PC-9 (cell line): ENCODE measurements at regions not wholly inside any gene's neighbourhood (a gene's known extent, or its start where the extent isn't known, plus 50 kb on each side); places are given as distances from the start of the nearest gene placed in this dataset.

Source experiments
- BruUV-seq: library from RNA; stranded (reverse); fragments of 400-500 nt; replicated peaks from 2 replicates; lab custom pipeline; 2021; lab: Mats Ljungman, UMichigan
- CTCF ChIA-PET: fragments of 300-600 bp; sonication (Branson Sonifier 250); formaldehyde crosslinking; loops from one replicate; lab custom pipeline; 2022; ENCODE audit warnings: antibody characterized with exemption; lab: Charles Lee
- POLR2A ChIA-PET: fragments of 300-600 bp; sonication (Branson Sonifier 250); formaldehyde crosslinking; loops from one replicate; lab custom pipeline; 2022; ENCODE audit warnings: antibody characterized with exemption; ENCODE audit not compliant: unreplicated experiment; lab: Charles Lee
- DNase-seq, 2 experiments: peaks; one replicate each; pipeline versions ENCODE4 v3.0.0 to v3.0.0-alpha.2; 2015 to 2022; ENCODE audit warnings: mixed read lengths in 1 of 2
- H2AFZ ChIP-seq: fragments of 200-600 bp; sonication (generic); 2 replicates; pipeline ENCODE4 v1.8.1; 2017; ENCODE audit warnings: antibody characterized with exemption
- H3F3A ChIP-seq: fragments of 200-600 bp; sonication (generic); 2 replicates; pipeline ENCODE4 v1.8.1; 2017; ENCODE audit warnings: antibody characterized with exemption, mild to moderate bottlenecking, low read depth; ENCODE audit not compliant: insufficient read depth
- H3K27ac ChIP-seq: fragments of 200-600 bp; sonication (generic); 2 replicates; pipeline ENCODE4 v1.6.1; 2016; ENCODE audit warnings: mixed run types
- H3K27me3 ChIP-seq: fragments of 200-600 bp; sonication (generic); 2 replicates; pipeline ENCODE4 v1.6.1; 2016; ENCODE audit warnings: low read depth, mixed run types; ENCODE audit not compliant: insufficient read depth
- H3K36me3 ChIP-seq: fragments of 200-600 bp; sonication (generic); 2 replicates; pipeline ENCODE4 v1.6.1; 2016; ENCODE audit warnings: low read depth, mixed run types
- H3K4me1 ChIP-seq: fragments of 200-600 bp; sonication (generic); replicated peaks from 2 replicates; pipeline ENCODE4 v1.6.1; 2016; ENCODE audit warnings: mixed run types; ENCODE audit not compliant: insufficient read depth
- H3K4me2 ChIP-seq: fragments of 200-600 bp; sonication (generic); 2 replicates; pipeline ENCODE4 v1.6.1; 2017; ENCODE audit warnings: mixed run types
- H3K4me3 ChIP-seq: fragments of 200-600 bp; sonication (generic); 2 replicates; pipeline ENCODE4 v1.6.1; 2016; ENCODE audit warnings: mixed run types
- H3K79me2 ChIP-seq: fragments of 200-600 bp; sonication (generic); 2 replicates; pipeline ENCODE4 v1.6.1; 2017; ENCODE audit warnings: low read depth, mixed run types
- H3K9me2 ChIP-seq: fragments of 200-600 bp; sonication (generic); 2 replicates; pipeline ENCODE4 v1.8.1; 2017; ENCODE audit warnings: mild to moderate bottlenecking; ENCODE audit not compliant: insufficient read depth
- H3K9me3 ChIP-seq: fragments of 200-600 bp; sonication (generic); 2 replicates; pipeline ENCODE4 v1.8.1; 2016; ENCODE audit warnings: low read depth; ENCODE audit not compliant: insufficient read depth
- H4K20me1 ChIP-seq: fragments of 200-600 bp; sonication (generic); 2 replicates; pipeline ENCODE4 v1.8.1; 2017; ENCODE audit not compliant: insufficient read depth
- EZH2 ChIP-seq: fragments of 200-600 bp; sonication (generic); IDR thresholded peaks from 2 replicates; pipeline ENCODE4 v1.8.0; 2017; ENCODE audit warnings: antibody characterized with exemption, low read depth
- intact Hi-C: fragments of 100-400 bp; cut with micrococcal nuclease; formaldehyde crosslinking; loops from one replicate; pipeline ENCODE4 v1.10.0; 2022; ENCODE audit not compliant: unreplicated experiment
- TF ChIP-seq, protein P1 (sequence below): fragments of 200-600 bp; sonication (generic); conservative IDR thresholded peaks from 2 replicates; pipeline ENCODE4 v1.6.1; 2017; ENCODE audit warnings: mixed run types, antibody characterized with exemption, mild to moderate bottlenecking, moderate library complexity

- no peak overlapping the region for H3K4me2 ChIP-seq
- ChIA-PET CTCF (no interaction called here), POLR2A (no interaction called here)
- H3K36me3 ChIP-seq: peaks cover 33% of the 10 kb centered on the region
- H3K27me3 ChIP-seq: no peaks in the 10 kb centered on the region
- DNase-seq: no peak
- peaks cover 21% of the 10 kb centered on the region; the same call in 1 of the 2 replicates for H3K9me3 ChIP-seq
- no TSS peak for BruUV-seq
- intact Hi-C loops: no loop called here
- peaks cover 17% of the 10 kb centered on the region for H3K4me1 ChIP-seq
- no peak overlapping the region for H3K27ac ChIP-seq
- H4K20me1 ChIP-seq: no peaks in the 10 kb centered on the region; the same call in 1 of the 2 replicates
- TF ChIP-seq EZH2: no peak
- TF ChIP-seq, protein P1, sequence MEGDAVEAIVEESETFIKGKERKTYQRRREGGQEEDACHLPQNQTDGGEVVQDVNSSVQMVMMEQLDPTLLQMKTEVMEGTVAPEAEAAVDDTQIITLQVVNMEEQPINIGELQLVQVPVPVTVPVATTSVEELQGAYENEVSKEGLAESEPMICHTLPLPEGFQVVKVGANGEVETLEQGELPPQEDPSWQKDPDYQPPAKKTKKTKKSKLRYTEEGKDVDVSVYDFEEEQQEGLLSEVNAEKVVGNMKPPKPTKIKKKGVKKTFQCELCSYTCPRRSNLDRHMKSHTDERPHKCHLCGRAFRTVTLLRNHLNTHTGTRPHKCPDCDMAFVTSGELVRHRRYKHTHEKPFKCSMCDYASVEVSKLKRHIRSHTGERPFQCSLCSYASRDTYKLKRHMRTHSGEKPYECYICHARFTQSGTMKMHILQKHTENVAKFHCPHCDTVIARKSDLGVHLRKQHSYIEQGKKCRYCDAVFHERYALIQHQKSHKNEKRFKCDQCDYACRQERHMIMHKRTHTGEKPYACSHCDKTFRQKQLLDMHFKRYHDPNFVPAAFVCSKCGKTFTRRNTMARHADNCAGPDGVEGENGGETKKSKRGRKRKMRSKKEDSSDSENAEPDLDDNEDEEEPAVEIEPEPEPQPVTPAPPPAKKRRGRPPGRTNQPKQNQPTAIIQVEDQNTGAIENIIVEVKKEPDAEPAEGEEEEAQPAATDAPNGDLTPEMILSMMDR: no peak
- H3K9me2 ChIP-seq: no peaks in the 10 kb centered on the region
- H3K4me3 ChIP-seq: no peak overlapping the region
- no peak overlapping the region for H2AFZ ChIP-seq
- H3K79me2 ChIP-seq: peaks cover 89% of the 10 kb centered on the region
- H3F3A ChIP-seq: peaks cover 9% of the 10 kb centered on the region
Measured at GRCh38 chr4:41377196-41377595, 120.5 kb downstream of the UCHL1 start.

DNA sequence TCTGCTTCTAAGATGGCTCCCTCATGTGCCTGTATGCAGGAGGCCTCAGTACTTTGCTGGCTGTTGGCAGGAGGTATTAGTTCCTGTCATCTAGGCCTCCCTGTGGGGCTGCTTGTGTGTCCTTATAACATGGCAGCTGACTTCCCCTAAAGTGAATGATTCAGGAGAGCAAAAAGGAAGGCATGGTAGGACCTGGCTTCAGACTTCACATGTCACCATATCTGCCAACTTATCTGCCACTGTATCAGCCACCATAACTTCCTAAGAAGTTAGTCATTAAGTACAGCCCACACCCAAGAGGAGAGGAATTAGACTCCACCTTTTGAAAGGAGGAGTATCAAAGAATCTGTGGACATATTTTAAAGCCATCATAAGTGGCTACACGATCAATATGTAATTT, 122.5 kb downstream of the UCHL1 start:
- BruUV-seq: no TSS peak
- Histone ChIP-seq H2AFZ (no peak overlapping the region), H3K4me2 (no peak overlapping the region), H3K9me2 (no peaks in the 10 kb centered on the region), H3K27me3 (no peaks in the 10 kb centered on the region), H3K4me3 (no peak overlapping the region), H3K4me1 (peaks cover 17% of the 10 kb centered on the region), H3F3A (peaks cover 6% of the 10 kb centered on the region), H3K36me3 (peaks cover 29% of the 10 kb centered on the region; the same call in 1 of the 2 replicates), H4K20me1 (no peaks in the 10 kb centered on the region; the same call in 1 of the 2 replicates), H3K79me2 (peaks cover 80% of the 10 kb centered on the region), H3K9me3 (peaks cover 21% of the 10 kb centered on the region; the same call in 1 of the 2 replicates), H3K27ac (no peak overlapping the region)
- TF ChIP-seq, protein P1: no peak
- TF ChIP-seq EZH2: no peak
- CTCF ChIA-PET: no interaction called here
- intact Hi-C loops: no loop called here
- DNase-seq: peak in 1 of 2 experiments; percentile 54
- POLR2A ChIA-PET: no interaction called here

- Histone ChIP-seq H3K9me2 (no peaks in the 10 kb centered on the region), H2AFZ (no peak overlapping the region), H3K4me2 (no peak overlapping the region), H3K9me3 (peaks cover 18% of the 10 kb centered on the region; the same call in 1 of the 2 replicates), H3K27ac (no peak overlapping the region), H3F3A (no peaks in the 10 kb centered on the region; the same call in 1 of the 2 replicates), H3K79me2 (peaks cover 80% of the 10 kb centered on the region), H3K4me3 (no peak overlapping the region), H4K20me1 (no peaks in the 10 kb centered on the region; the same call in 1 of the 2 replicates), H3K4me1 (peaks cover 7% of the 10 kb centered on the region), H3K36me3 (peaks cover 29% of the 10 kb centered on the region; the same call in 1 of the 2 replicates), H3K27me3 (no peaks in the 10 kb centered on the region)
- TF ChIP-seq EZH2: no peak
- no TSS peak for BruUV-seq
- POLR2A ChIA-PET: no interaction called here
- intact Hi-C loops: no loop called here
- CTCF ChIA-PET: no interaction called here
- no peak for DNase-seq
Measured at GRCh38 chr4:41380511-41381157, 123.9 kb downstream of the UCHL1 start.
